SJSA1 (cell line): ENCODE measurements at regions not wholly inside any gene's neighbourhood (a gene's known extent, or its start where the extent isn't known, plus 50 kb on each side); places are given as distances from the start of the nearest gene placed in this dataset.
A peak's percentile ranks its signal among the peaks of the same experiment; 100 is the strongest.

Source experiments
- DNase-seq, 2 experiments: peaks; one replicate each; pipeline ENCODE4 v3.0.0-alpha.2; 2015 to 2020; ENCODE audit warnings: low spot score in 2 of 2, low read depth in 1 of 2
- H3K27ac ChIP-seq: fragments of 250-450 bp; sonication (Bioruptor Pico); 2 replicates; pipeline ENCODE4 v1.5.1; 2020; ENCODE audit warnings: mild to moderate bottlenecking, moderate library complexity
- H3K27me3 ChIP-seq: fragments of 250-450 bp; sonication (Bioruptor Pico); replicated peaks from 2 replicates; pipeline ENCODE4 v1.5.1; 2020; ENCODE audit warnings: mild to moderate bottlenecking, moderate library complexity
- H3K36me3 ChIP-seq: fragments of 250-450 bp; sonication (Bioruptor Pico); 2 replicates; pipeline ENCODE4 v1.5.1; 2020; ENCODE audit warnings: mild to moderate bottlenecking
- H3K4me1 ChIP-seq: fragments of 250-450 bp; sonication (Bioruptor Pico); replicated peaks from 2 replicates; pipeline ENCODE4 v1.6.1; 2021; ENCODE audit warnings: mild to moderate bottlenecking
- H3K4me3 ChIP-seq: fragments of 250-450 bp; sonication (Bioruptor Pico); 2 replicates; pipeline ENCODE4 v1.5.1; 2020; ENCODE audit warnings: mild to moderate bottlenecking
- H3K9me3 ChIP-seq: fragments of 250-450 bp; sonication (Bioruptor Pico); replicated peaks from 2 replicates; pipeline ENCODE4 v1.5.1; 2020; ENCODE audit warnings: mild to moderate bottlenecking

DNA sequence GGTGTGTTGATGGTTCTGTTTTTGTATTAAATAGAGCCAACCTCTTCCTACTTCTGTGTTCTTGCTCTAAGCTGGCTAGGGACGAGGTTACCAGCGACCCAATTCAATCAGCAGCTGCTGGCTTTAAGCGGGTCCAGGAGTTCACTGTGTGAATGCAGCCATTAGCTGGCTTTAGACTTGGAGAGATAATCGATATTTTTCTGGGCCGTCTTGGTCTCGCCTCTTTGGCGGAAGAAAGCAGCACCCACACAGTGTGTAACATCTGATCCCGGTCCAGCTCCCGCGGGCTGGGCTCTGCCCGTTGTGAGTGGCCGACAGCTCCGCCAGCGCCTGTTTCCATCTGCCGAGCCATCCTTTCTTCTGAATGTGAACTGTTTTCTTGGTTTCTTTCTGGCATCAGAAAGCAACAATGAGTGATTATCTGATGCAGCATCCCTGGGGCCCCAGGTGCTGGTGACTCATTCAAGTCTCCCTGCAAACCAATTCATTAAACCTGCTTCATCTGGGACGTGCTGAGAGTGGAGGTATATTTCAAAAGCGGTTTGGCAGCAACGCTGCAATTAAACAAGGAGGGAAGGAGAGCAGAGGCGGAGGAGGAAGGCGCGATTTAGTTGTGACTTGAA is 90.8 kb upstream of the IRX4 start:
- H3K27ac ChIP-seq: no peak overlapping the region

DNA sequence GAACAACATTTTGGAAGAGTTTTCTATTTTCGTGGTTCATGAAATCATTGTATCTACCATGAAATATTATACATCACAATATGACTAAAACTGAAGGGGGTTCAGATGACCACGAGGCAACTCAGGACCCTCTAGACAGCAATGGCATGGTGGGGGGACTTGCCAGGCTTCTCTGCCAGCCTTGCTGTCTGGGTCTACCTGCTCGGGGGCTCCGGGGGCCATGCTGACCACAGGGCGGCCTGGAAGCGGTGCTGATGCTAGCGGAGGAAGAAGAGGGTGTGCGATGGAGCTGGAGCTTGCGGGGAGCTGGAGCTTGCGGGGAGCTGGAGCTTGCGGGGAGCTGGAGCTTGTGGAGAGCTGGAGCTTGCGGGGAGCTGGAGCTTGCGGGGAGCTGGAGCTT is 89.2 kb upstream of the IRX4 start:
- H3K27me3 ChIP-seq: peaks cover 6% of the 10 kb centered on the region; the same call in 1 of the 2 replicates
- H3K27ac ChIP-seq: no peak overlapping the region
- H3K9me3 ChIP-seq: no peaks in the 10 kb centered on the region
- no peaks in the 10 kb centered on the region for H3K4me1 ChIP-seq
- H3K36me3 ChIP-seq: no peaks in the 10 kb centered on the region
- DNase-seq: no peak
- H3K4me3 ChIP-seq: no peak overlapping the region

More for the DNA sequence above, 90.8 kb upstream of the IRX4 start:
- no peaks in the 10 kb centered on the region for H3K9me3 ChIP-seq
- no peaks in the 10 kb centered on the region for H3K36me3 ChIP-seq
- 0 out of 2 replicates have a peak, but pooled peaks cover 6% of the 10 kb centered on the region for H3K27me3 ChIP-seq
- H3K4me3 ChIP-seq: no peak overlapping the region
- DNase-seq: no peak
- H3K4me1 ChIP-seq: no peaks in the 10 kb centered on the region

DNA sequence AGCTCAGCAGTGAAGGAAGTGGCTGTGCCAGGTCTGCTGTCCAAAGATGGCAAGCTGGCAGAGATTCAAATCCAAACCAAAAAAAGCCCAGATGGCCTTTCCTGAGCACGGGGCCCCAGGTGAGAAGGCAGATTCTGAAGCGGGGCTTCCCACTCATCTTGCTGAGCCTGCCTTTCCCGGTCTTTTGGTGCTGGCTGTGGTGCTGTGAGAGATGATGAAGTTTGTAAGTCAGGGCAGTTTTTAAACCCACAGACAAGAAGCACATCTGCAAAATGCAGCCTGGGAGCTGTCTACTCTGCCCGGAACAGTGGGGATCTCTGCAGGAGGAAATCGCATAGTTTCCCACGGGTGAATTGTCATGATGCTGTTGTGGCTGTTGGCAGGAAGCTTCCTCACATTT is 85.0 kb upstream of the IRX4 start:
- no peaks in the 10 kb centered on the region for H3K4me1 ChIP-seq
- no peaks in the 10 kb centered on the region; the same call in 1 of the 2 replicates for H3K9me3 ChIP-seq
- H3K36me3 ChIP-seq: no peaks in the 10 kb centered on the region
- DNase-seq: no peak
- no peak overlapping the region for H3K27ac ChIP-seq
- H3K4me3 ChIP-seq: no peak overlapping the region
- no peaks in the 10 kb centered on the region; the same call in none of the 2 replicates for H3K27me3 ChIP-seq

DNA sequence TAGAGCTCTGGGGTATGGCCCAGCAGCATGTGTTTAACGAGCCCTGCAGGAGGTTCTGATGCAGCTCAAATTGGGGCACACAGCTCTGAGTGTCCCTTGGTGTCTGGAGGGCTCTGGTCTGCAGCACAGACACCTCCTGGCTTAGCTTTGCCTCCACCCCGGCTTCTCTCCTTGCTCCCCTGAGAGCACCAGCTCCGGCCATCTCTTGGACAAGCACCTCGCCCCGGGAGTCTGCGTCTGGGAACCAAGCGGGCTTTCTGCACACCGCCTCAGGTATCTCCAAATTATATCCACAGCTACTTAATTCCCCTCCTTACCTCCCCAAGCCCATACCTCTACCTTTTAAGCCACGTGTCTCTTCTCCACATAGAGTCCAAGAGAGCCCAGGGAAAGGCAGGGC is 83.7 kb upstream of the IRX4 start:
- Histone ChIP-seq H3K27me3 (no peaks in the 10 kb centered on the region; the same call in none of the 2 replicates), H3K36me3 (no peaks in the 10 kb centered on the region), H3K4me1 (no peaks in the 10 kb centered on the region), H3K27ac (no peak overlapping the region), H3K4me3 (no peak overlapping the region), H3K9me3 (no peaks in the 10 kb centered on the region; the same call in 1 of the 2 replicates)
- DNase-seq: no peak

DNA sequence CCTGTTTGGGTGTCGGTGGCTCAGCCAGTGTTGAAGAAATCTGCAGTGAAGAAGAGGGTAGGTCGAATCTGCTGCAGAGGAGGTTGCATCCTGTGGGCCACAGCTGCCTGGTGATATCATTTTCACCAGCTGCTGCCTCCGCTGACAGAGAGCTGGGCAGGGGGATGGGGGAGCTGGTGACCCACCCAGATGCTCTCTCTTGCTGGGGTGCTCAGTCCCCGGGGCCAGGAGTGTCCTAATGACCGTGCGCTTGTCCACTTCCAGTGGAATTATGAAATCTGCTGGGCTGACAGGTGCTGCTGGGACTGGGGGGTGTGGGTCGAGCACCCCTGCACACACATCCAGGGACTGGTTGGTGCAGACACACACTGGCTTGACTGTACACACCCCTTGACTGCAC is 83.2 kb upstream of the IRX4 start:
- DNase-seq: no peak
- Histone ChIP-seq H3K4me3 (no peak overlapping the region), H3K4me1 (no peaks in the 10 kb centered on the region), H3K27ac (no peak overlapping the region), H3K36me3 (no peaks in the 10 kb centered on the region), H3K9me3 (no peaks in the 10 kb centered on the region; the same call in 1 of the 2 replicates), H3K27me3 (no peaks in the 10 kb centered on the region; the same call in none of the 2 replicates)

DNA sequence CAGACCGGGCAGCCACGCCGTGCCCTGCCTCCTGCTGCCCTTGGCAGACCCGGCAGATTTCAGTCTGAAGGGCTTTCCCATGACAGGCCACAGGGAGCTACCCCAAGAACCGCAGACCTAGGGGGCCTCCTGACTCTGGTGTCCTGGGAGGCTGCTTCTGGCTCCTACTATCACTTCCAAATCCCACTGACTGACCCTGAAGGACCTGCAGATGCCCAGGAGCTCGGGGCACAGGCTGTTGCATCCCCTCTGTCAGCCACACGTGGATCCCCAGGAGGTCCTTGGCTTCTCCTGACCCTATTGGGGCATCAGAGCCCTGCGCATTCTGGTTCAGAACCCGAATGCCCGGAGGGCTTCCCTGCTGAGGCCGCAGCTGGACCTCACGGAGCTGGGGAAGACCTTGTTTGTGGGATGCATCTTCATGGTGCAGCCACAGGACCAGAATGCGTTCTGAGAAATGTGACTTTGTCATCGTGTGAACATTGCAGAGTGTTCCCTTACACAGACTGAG is 81.3 kb upstream of the IRX4 start:
- H3K9me3 ChIP-seq: no peaks in the 10 kb centered on the region; the same call in 1 of the 2 replicates
- no peaks in the 10 kb centered on the region for H3K36me3 ChIP-seq
- H3K4me3 ChIP-seq: no peak overlapping the region
- H3K27ac ChIP-seq: no peak overlapping the region
- no peak for DNase-seq
- no peaks in the 10 kb centered on the region for H3K4me1 ChIP-seq
- H3K27me3 ChIP-seq: no peaks in the 10 kb centered on the region; the same call in none of the 2 replicates

DNA sequence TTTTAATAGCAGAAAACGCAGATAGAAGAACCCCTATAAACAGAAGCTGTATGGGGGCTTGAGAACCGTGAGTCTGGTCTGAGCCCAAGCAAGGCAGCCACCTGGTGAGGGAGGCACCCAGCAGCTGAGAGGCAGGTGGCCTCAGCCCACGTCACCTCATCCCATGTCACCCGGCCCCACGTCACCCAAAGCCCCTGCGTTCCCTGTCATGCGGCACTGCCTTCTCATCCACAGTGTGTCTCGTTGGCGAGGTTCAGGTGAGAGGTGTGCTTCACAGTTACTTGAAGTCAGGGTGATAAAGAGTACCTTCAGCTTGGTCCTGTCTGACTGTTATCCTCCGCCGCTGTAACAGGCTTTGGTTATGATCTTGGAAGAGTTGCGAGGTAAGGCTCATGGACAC is 80.6 kb upstream of the IRX4 start:
- no peaks in the 10 kb centered on the region; the same call in none of the 2 replicates for H3K27me3 ChIP-seq
- H3K4me1 ChIP-seq: no peaks in the 10 kb centered on the region
- no peak overlapping the region for H3K4me3 ChIP-seq
- no peak overlapping the region for H3K27ac ChIP-seq
- no peaks in the 10 kb centered on the region for H3K36me3 ChIP-seq
- DNase-seq: no peak
- no peaks in the 10 kb centered on the region; the same call in 1 of the 2 replicates for H3K9me3 ChIP-seq

DNA sequence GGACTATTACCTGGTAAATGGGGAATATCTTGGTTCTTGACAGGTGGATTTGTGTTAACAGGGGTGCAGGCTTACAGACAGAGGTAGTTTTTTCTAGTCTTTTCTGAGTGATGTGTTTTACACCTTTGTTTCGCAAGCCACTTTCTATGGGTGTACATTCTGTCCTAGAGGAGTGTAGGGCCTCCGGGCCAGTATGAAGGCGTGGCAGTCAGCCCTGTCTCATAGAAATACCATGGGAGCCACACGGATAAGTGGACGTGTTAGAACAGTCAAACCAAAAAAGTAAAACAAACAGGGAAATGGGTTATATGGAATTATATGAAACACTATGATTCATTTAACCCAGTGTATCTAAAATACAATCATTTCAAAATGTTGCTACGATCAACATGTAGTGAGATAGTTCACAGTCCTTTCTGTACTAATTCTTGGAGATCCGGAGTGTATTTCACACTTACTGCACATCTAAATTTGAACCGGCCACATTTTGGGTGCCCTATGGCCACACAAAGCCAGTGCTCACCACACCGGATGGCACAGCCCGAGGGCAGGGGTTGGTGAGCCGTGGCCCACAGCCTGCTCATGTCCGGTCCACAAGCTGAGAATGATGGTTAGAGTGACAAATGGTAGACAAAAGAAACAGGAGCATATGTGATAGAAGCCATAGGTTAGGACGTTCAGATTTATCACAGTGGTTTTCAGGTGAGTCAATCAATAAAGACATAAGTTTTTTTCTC is 80.1 kb upstream of the IRX4 start:
- no peak for DNase-seq
- no peak overlapping the region for H3K27ac ChIP-seq
- no peak overlapping the region for H3K4me3 ChIP-seq
- H3K9me3 ChIP-seq: no peaks in the 10 kb centered on the region; the same call in 1 of the 2 replicates
- H3K27me3 ChIP-seq: no peaks in the 10 kb centered on the region; the same call in none of the 2 replicates
- no peaks in the 10 kb centered on the region for H3K4me1 ChIP-seq
- H3K36me3 ChIP-seq: no peaks in the 10 kb centered on the region

DNA sequence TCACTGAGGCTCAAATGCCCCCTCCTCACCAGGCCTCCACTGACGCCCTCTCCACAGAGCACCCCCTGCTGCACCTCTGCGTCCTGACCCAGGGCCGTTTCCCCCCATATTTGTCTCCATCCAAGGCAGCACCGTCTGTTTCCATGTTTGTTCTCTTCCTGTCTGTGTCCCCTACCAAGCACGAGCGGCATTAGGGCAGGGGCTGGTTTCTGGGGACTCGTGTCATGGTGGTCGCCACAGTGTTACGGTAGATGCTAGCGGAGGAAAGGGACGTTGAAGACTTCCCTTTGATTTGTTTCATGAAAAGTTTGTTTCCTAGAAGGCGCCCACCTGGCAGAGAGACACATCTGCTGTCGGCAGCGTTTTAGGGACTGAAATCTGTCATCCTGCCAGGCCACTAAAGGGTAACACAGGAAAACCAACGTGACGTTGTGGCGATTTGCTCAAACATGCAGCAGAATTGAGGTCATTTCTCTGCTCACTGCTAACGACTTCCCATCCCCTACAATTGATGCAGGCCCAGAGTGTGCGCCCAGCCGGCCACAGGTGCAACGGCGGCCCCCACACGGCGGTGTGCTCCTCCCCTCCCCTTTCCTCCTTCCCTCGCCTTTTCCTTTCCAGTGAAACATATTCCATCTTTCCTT is 79.3 kb upstream of the IRX4 start:
- H3K27ac ChIP-seq: no peak overlapping the region
- H3K36me3 ChIP-seq: no peaks in the 10 kb centered on the region
- H3K4me3 ChIP-seq: no peak overlapping the region
- no peaks in the 10 kb centered on the region; the same call in none of the 2 replicates for H3K27me3 ChIP-seq
- DNase-seq: no peak
- no peaks in the 10 kb centered on the region; the same call in 1 of the 2 replicates for H3K9me3 ChIP-seq
- H3K4me1 ChIP-seq: no peaks in the 10 kb centered on the region

DNA sequence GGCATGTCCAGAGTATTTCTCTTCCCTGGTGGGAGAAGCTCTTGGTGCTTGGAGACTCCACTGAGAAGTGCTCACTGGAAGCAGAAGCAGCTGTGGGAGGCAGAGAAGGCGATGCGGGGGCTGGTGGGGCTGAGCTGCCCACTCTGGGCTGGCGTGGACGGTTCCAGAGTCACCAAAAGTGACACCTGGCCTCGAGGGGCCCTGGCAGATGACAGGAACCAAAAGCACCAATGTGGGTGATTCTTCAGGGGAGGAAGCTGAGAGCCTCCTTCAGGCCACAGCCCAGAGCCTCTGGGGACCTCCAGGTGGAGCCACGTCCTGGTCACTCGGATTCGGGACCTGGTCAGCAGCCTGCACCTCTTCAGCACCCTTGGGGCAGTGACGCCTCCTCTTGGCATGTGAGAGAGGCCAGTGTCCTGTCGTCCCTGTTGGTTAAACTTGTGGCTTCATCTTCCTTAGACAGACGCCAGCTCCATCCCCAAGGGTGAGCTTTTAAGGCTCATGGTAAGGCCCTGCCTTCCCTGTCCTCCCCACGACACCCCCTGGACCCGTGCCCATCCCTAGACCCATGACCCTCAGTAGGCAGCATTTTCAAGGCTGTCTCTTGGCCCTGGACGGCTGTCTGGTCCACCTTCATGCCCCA is 78.7 kb upstream of the IRX4 start:
- Histone ChIP-seq H3K27ac (no peak overlapping the region), H3K4me1 (no peaks in the 10 kb centered on the region), H3K36me3 (no peaks in the 10 kb centered on the region), H3K27me3 (no peaks in the 10 kb centered on the region; the same call in 1 of the 2 replicates), H3K4me3 (no peak overlapping the region), H3K9me3 (no peaks in the 10 kb centered on the region; the same call in 1 of the 2 replicates)
- DNase-seq: peak in 1 of 2 experiments; percentile 31

DNA sequence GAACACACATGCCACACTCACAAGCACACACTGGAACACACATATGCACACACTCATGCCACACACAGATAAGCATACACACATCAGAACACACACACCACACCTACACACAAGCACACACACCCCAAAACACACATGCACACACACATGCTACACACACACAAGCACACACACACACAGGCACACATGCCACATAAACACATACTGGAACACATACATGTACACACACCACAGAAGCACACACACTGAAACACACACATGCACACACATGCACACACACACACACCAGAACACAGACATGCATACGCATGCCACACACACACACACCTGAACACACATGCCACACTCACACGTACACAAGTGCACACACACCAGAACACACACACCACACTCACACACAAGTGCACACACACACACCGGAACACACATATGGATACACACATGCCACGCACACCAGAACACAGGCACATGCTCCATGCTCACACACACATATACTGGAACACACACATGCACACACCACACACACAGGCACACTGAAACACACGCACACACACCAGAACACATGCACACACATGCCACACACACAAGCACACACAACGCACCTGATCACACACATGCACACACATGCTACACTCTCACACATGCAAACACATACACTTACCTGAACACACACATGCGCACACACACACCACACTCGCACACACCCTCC is 78.0 kb upstream of the IRX4 start:
- H3K4me1 ChIP-seq: no peaks in the 10 kb centered on the region
- no peak overlapping the region for H3K4me3 ChIP-seq
- H3K36me3 ChIP-seq: no peaks in the 10 kb centered on the region
- no peaks in the 10 kb centered on the region; the same call in 1 of the 2 replicates for H3K9me3 ChIP-seq
- no peak for DNase-seq
- no peaks in the 10 kb centered on the region; the same call in 1 of the 2 replicates for H3K27me3 ChIP-seq
- H3K27ac ChIP-seq: no peak overlapping the region

DNA sequence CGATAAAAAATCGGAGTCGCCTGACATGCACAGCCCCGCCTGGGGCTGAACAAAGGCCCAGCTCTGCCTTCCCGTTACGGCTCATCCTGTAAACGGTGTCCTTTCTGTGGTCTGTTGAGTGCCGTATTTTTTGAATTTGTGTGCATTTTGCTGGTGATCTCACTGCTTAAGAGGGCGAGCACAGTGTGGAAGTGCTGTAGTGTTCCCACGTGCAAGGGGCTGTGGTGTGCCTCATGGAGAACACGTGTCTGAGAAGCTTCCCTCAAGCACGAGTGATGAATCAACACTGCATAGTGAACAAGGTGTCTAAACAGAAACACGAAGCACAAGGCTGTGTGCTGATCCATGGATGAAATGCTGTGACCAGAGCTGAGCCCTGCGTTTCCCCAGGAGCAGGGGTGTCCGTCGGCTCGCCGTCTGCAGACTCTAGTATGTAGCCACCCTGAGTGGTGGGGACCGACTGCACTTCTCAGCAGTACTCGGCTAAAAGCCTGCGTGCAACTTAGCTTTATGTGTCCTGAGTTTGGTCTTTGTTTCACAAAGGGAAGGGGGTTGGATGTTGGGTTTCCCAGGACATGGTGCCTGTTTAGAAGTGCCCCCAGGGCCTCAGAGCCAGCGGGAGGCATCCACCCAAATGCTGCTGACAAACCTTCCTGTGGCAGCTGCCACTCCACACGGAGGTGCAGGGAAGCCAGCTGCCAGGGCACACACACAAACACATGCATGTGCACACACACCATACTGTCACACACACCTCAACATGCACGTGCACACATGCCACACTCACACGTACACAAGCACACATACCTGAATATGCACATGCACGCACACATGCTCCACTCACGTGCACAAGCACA is 77.2 kb upstream of the IRX4 start:
- Histone ChIP-seq H3K27ac (no peak overlapping the region), H3K4me1 (no peaks in the 10 kb centered on the region), H3K27me3 (no peaks in the 10 kb centered on the region; the same call in 1 of the 2 replicates), H3K4me3 (no peak overlapping the region), H3K36me3 (no peaks in the 10 kb centered on the region), H3K9me3 (no peaks in the 10 kb centered on the region; the same call in 1 of the 2 replicates)
- DNase-seq: peak in 1 of 2 experiments; percentile 37
